Mesenchymal stem cell (in vitro differentiated cells and primary cell): ENCODE measurements at regions not wholly inside any gene's neighbourhood (a gene's known extent, or its start where the extent isn't known, plus 50 kb on each side); places are given as distances from the start of the nearest gene placed in this dataset.
"Not testable (repeated sequence)": the region's sequence is repeated elsewhere in the genome, so short reads cannot be mapped to it uniquely, and the experiment has no call there.

Source experiments
- DNase-seq: peaks from one replicate; pipeline ENCODE4 v3.0.0-alpha.2; 2013
- H2AFZ ChIP-seq: one replicate; pipeline ENCODE4 v1.6.1; 2013; ENCODE audit warnings: low read depth, mild to moderate bottlenecking, control low read depth, inconsistent platforms, low read length, moderate library complexity
- H2AK5ac ChIP-seq: 2 replicates; pipeline ENCODE4 v1.6.1; 2013; ENCODE audit warnings: low read length, moderate library complexity, mild to moderate bottlenecking, inconsistent platforms; ENCODE audit not compliant: severe bottlenecking
- H2BK120ac ChIP-seq: one replicate; pipeline ENCODE4 v1.6.1; 2013; ENCODE audit warnings: low read depth, mild to moderate bottlenecking, inconsistent platforms, low read length, moderate library complexity
- H2BK12ac ChIP-seq, 2 experiments: one replicate each; pipeline ENCODE4 v1.6.1; 2013; ENCODE audit warnings: inconsistent platforms in 2 of 2, low read length in 2 of 2, mild to moderate bottlenecking in 2 of 2, moderate library complexity in 2 of 2, control low read depth in 1 of 2
- H2BK15ac ChIP-seq: one replicate; pipeline ENCODE4 v1.6.1; 2013; ENCODE audit warnings: mild to moderate bottlenecking, low read depth, inconsistent platforms; ENCODE audit not compliant: poor library complexity, severe bottlenecking
- H2BK5ac ChIP-seq: 2 replicates; pipeline ENCODE4 v1.6.1; 2013; ENCODE audit warnings: low read depth, mild to moderate bottlenecking, low read length, control low read depth, inconsistent platforms; ENCODE audit not compliant: poor library complexity, severe bottlenecking
- H3K14ac ChIP-seq, 2 experiments: one replicate each; pipeline ENCODE4 v1.6.1; 2013; ENCODE audit warnings: inconsistent platforms in 2 of 2, low read length in 2 of 2, control low read depth in 1 of 2, mild to moderate bottlenecking in 1 of 2, moderate library complexity in 1 of 2
- H3K18ac ChIP-seq, 2 experiments: one replicate each; pipeline ENCODE4 v1.6.1; 2013; ENCODE audit warnings: inconsistent platforms in 2 of 2, low read length in 2 of 2, control low read depth in 1 of 2, low read depth in 1 of 2, mild to moderate bottlenecking in 1 of 2
- H3K23ac ChIP-seq, 2 experiments: one replicate each; pipeline ENCODE4 v1.6.1; 2013; ENCODE audit warnings: inconsistent platforms in 2 of 2, low read length in 2 of 2, mild to moderate bottlenecking in 2 of 2, moderate library complexity in 2 of 2, control low read depth in 1 of 2
- H3K27ac ChIP-seq: 2 replicates; pipeline ENCODE4 v1.5.1; 2013; ENCODE audit warnings: mild to moderate bottlenecking, moderate library complexity, low read length, control low read depth, inconsistent platforms; ENCODE audit not compliant: poor library complexity, severe bottlenecking
- H3K27me3 ChIP-seq, 2 experiments: 2 replicates each; pipeline versions ENCODE4 v1.6.1 to v1.7.0; 2013; ENCODE audit warnings: low read length in 2 of 2, mild to moderate bottlenecking in 2 of 2, moderate library complexity in 2 of 2, control low read depth in 1 of 2, inconsistent platforms in 1 of 2; ENCODE audit not compliant: control insufficient read depth in 1 of 2, insufficient read depth in 1 of 2
- H3K36me3 ChIP-seq, 2 experiments: 2 replicates each; pipeline versions ENCODE4 v1.6.1 to v1.7.0; 2013; ENCODE audit warnings: low read length in 2 of 2, control low read depth in 1 of 2, inconsistent platforms in 1 of 2, low read depth in 1 of 2, mild to moderate bottlenecking in 1 of 2; ENCODE audit not compliant: insufficient read depth in 2 of 2, control insufficient read depth in 1 of 2
- H3K4ac ChIP-seq, 2 experiments: one replicate each; pipeline ENCODE4 v1.6.1; 2013; ENCODE audit warnings: inconsistent platforms in 2 of 2, low read length in 2 of 2, mild to moderate bottlenecking in 2 of 2, moderate library complexity in 2 of 2, control low read depth in 1 of 2, low read depth in 1 of 2
- H3K4me1 ChIP-seq: 2 replicates; pipeline ENCODE4 v1.6.1; 2013; ENCODE audit warnings: low read depth, low read length, control low read depth; ENCODE audit not compliant: control insufficient read depth, insufficient read depth
- H3K4me2 ChIP-seq: 2 replicates; pipeline ENCODE4 v1.6.1; 2013; ENCODE audit warnings: low read length, mild to moderate bottlenecking, inconsistent platforms; ENCODE audit not compliant: poor library complexity, severe bottlenecking
- H3K4me3 ChIP-seq, 2 experiments: 2 replicates each; pipeline versions ENCODE4 v1.5.1 to v1.7.0; 2013; ENCODE audit warnings: low read length in 2 of 2, mild to moderate bottlenecking in 2 of 2, control low read depth in 1 of 2, low read depth in 1 of 2; ENCODE audit not compliant: insufficient read depth in 1 of 2
- H3K79me1 ChIP-seq: replicated peaks from 2 replicates; pipeline ENCODE4 v1.6.1; 2013; ENCODE audit warnings: mild to moderate bottlenecking, control low read depth, low read length, inconsistent platforms; ENCODE audit not compliant: poor library complexity, severe bottlenecking
- H3K9ac ChIP-seq: 2 replicates; pipeline ENCODE4 v1.7.0; 2013; ENCODE audit warnings: mild to moderate bottlenecking, low read length, moderate library complexity
- H3K9me3 ChIP-seq: 2 replicates; pipeline ENCODE4 v1.7.0; 2013; ENCODE audit warnings: mild to moderate bottlenecking, low read length; ENCODE audit not compliant: control insufficient read depth
- H4K8ac ChIP-seq: one replicate; pipeline ENCODE4 v1.6.1; 2013; ENCODE audit warnings: inconsistent platforms, mild to moderate bottlenecking, low read length, moderate library complexity
- H4K91ac ChIP-seq: one replicate; pipeline ENCODE4 v1.6.1; 2013; ENCODE audit warnings: mild to moderate bottlenecking, low read length, inconsistent platforms
- WGBS: methylation state at CpG from one replicate; pipeline ENCODE4 v1.1.7; 2013; ENCODE audit warnings: mixed read lengths; 5-methylcytosine and 5-hydroxymethylcytosine counted together

DNA sequence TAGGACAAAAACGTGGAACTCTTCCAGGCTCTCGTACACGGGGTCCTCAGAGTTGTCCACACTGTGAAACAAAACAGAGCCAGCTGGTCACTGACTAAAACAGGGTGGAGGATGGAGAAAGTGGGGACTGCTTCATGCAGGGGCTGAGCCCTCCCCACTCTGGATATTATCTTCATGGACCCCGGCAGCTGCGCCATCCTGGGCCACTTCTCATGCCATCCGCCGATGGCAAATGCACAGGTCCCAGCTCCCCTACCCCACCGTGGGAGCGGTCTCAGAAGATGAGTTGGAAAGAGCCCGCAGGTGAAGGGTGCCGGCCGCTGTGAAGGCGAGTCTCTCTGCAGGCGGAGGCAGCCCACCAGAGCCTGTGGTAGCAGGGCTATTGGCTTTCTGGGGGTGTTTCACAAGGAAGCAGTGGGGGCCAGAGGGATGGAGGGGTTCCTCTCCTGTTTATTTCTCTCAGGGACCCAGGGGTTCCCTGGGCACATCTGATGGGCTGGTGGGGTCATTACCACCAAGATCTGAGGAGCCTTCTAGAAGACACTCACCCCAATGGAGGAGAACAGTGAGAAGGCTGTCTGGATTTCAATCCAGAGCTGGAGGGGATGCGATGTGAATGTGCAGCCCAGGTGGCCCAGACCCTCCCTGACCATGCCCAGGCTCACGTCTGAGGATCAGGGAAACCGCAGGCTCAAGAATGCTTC is 177.3 kb downstream of the KLF13 start:
- no peaks in the 10 kb centered on the region for H3K79me1 ChIP-seq
- no peak overlapping the region for H4K8ac ChIP-seq
- H3K4me2 ChIP-seq = no peak overlapping the region
- no peak overlapping the region for H2AFZ ChIP-seq
- H2BK5ac ChIP-seq = no peak overlapping the region
- WGBS = 90% methylated on average over 17 of the region's 17 CpGs
- H3K4me1 ChIP-seq = no peaks in the 10 kb centered on the region
- H2BK12ac ChIP-seq = no peak overlapping the region
- H2BK120ac ChIP-seq = no peak overlapping the region
- no peak for DNase-seq
- peaks cover 3 to 25% of the 10 kb centered on the region in 2 experiments for H3K27me3 ChIP-seq
- no peak overlapping the region for H3K9ac ChIP-seq
- no peak overlapping the region for H2BK15ac ChIP-seq
- no peak overlapping the region for H3K27ac ChIP-seq
- H3K18ac ChIP-seq = no peak overlapping the region
- no peak overlapping the region for H3K4me3 ChIP-seq
- no peak overlapping the region for H3K4ac ChIP-seq
- no peak overlapping the region for H4K91ac ChIP-seq
- no peaks in the 10 kb centered on the region for H3K9me3 ChIP-seq
- H3K23ac ChIP-seq = no peak overlapping the region
- H3K36me3 ChIP-seq = no peaks in the 10 kb centered on the region
- H2AK5ac ChIP-seq = no peak overlapping the region
- H3K14ac ChIP-seq = no peak overlapping the region

DNA sequence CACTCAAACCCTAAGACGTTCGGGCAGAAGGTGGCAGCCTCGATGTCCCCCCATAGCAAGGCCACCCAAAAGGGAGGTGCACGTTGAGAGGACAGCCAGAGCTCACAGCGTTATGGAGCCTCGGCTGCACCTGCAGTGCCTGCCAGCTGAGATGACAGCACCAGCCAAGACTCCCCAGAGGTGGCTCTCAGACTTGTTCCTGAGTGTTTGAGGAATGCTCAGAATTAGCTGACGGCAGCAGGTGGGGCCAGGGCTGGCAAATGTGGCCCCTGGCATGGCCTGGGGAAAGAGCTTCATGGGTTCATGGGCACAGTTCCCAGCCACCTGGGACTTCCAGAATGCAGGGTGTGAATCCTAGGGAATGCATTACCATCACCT is 177.8 kb downstream of the KLF13 start:
- no peak overlapping the region for H2BK120ac ChIP-seq
- H3K9ac ChIP-seq = no peak overlapping the region
- H3K23ac ChIP-seq = no peak overlapping the region
- no peak overlapping the region for H3K14ac ChIP-seq
- peaks cover 3 to 25% of the 10 kb centered on the region in 2 experiments for H3K27me3 ChIP-seq
- no peaks in the 10 kb centered on the region for H3K79me1 ChIP-seq
- 73% methylated on average over 7 of the region's 7 CpGs for WGBS
- H3K27ac ChIP-seq = no peak overlapping the region
- H3K9me3 ChIP-seq = no peaks in the 10 kb centered on the region
- H3K4ac ChIP-seq = no peak overlapping the region
- DNase-seq = no peak
- no peak overlapping the region for H4K8ac ChIP-seq
- H3K36me3 ChIP-seq = no peaks in the 10 kb centered on the region
- no peak overlapping the region for H2AFZ ChIP-seq
- H2BK5ac ChIP-seq = no peak overlapping the region
- H3K4me2 ChIP-seq = no peak overlapping the region
- no peaks in the 10 kb centered on the region for H3K4me1 ChIP-seq
- H3K18ac ChIP-seq = no peak overlapping the region
- no peak overlapping the region for H2BK15ac ChIP-seq
- H2BK12ac ChIP-seq = no peak overlapping the region
- no peak overlapping the region for H2AK5ac ChIP-seq
- no peak overlapping the region for H3K4me3 ChIP-seq
- H4K91ac ChIP-seq = no peak overlapping the region

DNA sequence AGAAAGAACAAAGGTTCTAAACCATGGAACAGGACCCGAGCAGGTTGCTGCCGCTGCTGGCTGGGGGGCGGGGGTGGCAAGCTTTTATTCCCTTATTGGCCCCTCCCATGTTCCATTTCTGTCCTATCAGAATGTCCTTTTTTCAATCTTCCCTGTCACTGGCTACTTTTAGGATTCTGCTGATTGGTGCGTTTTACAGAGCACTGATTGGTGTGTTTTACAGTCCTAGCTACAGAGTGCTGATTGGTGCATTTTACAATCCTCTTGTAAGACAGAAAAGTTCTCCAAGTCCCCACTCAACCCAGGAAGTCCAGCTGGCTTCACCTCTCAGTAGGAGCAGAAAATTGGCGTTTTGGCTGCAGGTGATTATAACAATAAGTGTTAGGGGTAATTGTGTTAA is 180.9 kb downstream of the KLF13 start:
- H3K4me1 ChIP-seq, H2BK120ac ChIP-seq, H2BK5ac ChIP-seq, H3K4me2 ChIP-seq, H4K91ac ChIP-seq, H3K36me3 ChIP-seq, H3K4ac ChIP-seq, H3K79me1 ChIP-seq, H2BK12ac ChIP-seq, H3K9me3 ChIP-seq, H3K4me3 ChIP-seq, H2AK5ac ChIP-seq, H3K9ac ChIP-seq, H2BK15ac ChIP-seq, H3K18ac ChIP-seq, H4K8ac ChIP-seq, H2AFZ ChIP-seq, DNase-seq, H3K23ac ChIP-seq, H3K27ac ChIP-seq, H3K14ac ChIP-seq: not testable (repeated sequence)
- peaks cover 3 to 11% of the 10 kb centered on the region in 2 experiments for H3K27me3 ChIP-seq
- 79% methylated on average over 3 of the region's 5 CpGs for WGBS

GRCh38 chr15:31508656-31509055 is 182.0 kb downstream of the KLF13 start:
- Histone ChIP-seq H3K18ac (no peak overlapping the region), H3K36me3 (no peaks in the 10 kb centered on the region), H2AK5ac (no peak overlapping the region), H2BK5ac (no peak overlapping the region), H3K27me3 (peaks cover 0 to 1% of the 10 kb centered on the region in 2 experiments), H2BK12ac (no peak overlapping the region), H3K4me1 (no peaks in the 10 kb centered on the region), H3K9ac (no peak overlapping the region), H3K23ac (no peak overlapping the region), H3K9me3 (no peaks in the 10 kb centered on the region), H3K4me3 (no peak overlapping the region), H3K14ac (no peak overlapping the region), H4K8ac (no peak overlapping the region), H2BK120ac (no peak overlapping the region), H3K27ac (no peak overlapping the region), H4K91ac (no peak overlapping the region), H3K4ac (no peak overlapping the region), H3K79me1 (no peaks in the 10 kb centered on the region), H2BK15ac (no peak overlapping the region), H2AFZ (no peak overlapping the region), H3K4me2 (no peak overlapping the region)
- DNase-seq = no peak
- 93% methylated on average over 7 of the region's 10 CpGs for WGBS
